HCT116 (cell line): ENCODE measurements at regions not wholly inside any gene's neighbourhood (a gene's known extent, or its start where the extent isn't known, plus 50 kb on each side); places are given as distances from the start of the nearest gene placed in this dataset.

Experiments used
- ATAC-seq: fragments of 200-7000 bp; cut with Tn5 transposase; 2 replicates; pipeline ENCODE4 v1.9.1; 2020; ENCODE audit warnings: mild to moderate bottlenecking, moderate library complexity
- BruUV-seq: library from RNA; stranded (reverse); fragments of 400-500 nt; replicated peaks from 2 replicates; lab custom pipeline; 2021; lab: Mats Ljungman, UMichigan
- CTCF ChIA-PET: fragments of 300-600 bp; sonication (Branson Sonifier 250); formaldehyde crosslinking; loops from one replicate; lab custom pipeline; 2021; ENCODE audit warnings: antibody characterized with exemption; lab: Charles Lee
- POLR2A ChIA-PET: fragments of 300-600, 350-600 bp; sonication (Branson Sonifier 250); formaldehyde crosslinking; loops from one replicate; lab custom pipeline; 2021; ENCODE audit warnings: antibody characterized with exemption; lab: Charles Lee
- RAD21 ChIA-PET, 2 experiments: fragments of 300-600 bp; sonication (Branson Sonifier 250); formaldehyde crosslinking; loops; one replicate each; lab custom pipeline; 2023; ENCODE audit warnings: low total read pairs in 2 of 2; ENCODE audit not compliant: uncharacterized antibody in 2 of 2, unreplicated experiment in 2 of 2, low non-redundant PET in 1 of 2; lab: Charles Lee
- DNase-seq: peaks from one replicate; pipeline ENCODE4 v3.0.0-alpha.2; 2010; ENCODE audit warnings: low read depth, low spot score
- H2AFZ ChIP-seq: fragments of 200-600 bp; shearing (Covaris generic), sonication (generic); 2 replicates; pipeline ENCODE4 v1.6.1; 2017; ENCODE audit warnings: low read depth, mixed run types, mixed read lengths, antibody characterized with exemption, low read length; ENCODE audit not compliant: poor library complexity, severe bottlenecking
- H3K27ac ChIP-seq: 2 replicates; pipeline ENCODE4 v1.5.1; 2012; ENCODE audit warnings: low read depth, low read length
- H3K27me3 ChIP-seq: fragments of 200-600 bp; sonication (generic); 2 replicates; pipeline ENCODE4 v1.6.1; 2016; ENCODE audit warnings: mixed run types, low read length, mixed read lengths; ENCODE audit not compliant: insufficient read depth
- H3K36me3 ChIP-seq, 2 experiments: fragments of 200-500 bp in 1 of 2; fragments of 200-600 bp in 1 of 2; sonication (Bioruptor generic) in 1 of 2; sonication (generic) in 1 of 2; 2 replicates each; pipeline versions ENCODE4 v1.5.1 to v1.6.1; 2014 to 2016; ENCODE audit warnings: low read length in 2 of 2, inconsistent platforms in 1 of 2, mixed read lengths in 1 of 2, mixed run types in 1 of 2; ENCODE audit not compliant: insufficient read depth in 2 of 2, control insufficient read depth in 1 of 2
- H3K4me1 ChIP-seq, 2 experiments: fragments of 200-600 bp in 1 of 2; sonication (generic) in 1 of 2; 2 replicates each; pipeline versions ENCODE4 v1.5.1 to v1.6.1; 2012 to 2017; ENCODE audit warnings: low read length in 2 of 2, inconsistent platforms in 1 of 2, mild to moderate bottlenecking in 1 of 2, mixed read lengths in 1 of 2, mixed run types in 1 of 2, moderate library complexity in 1 of 2; ENCODE audit not compliant: insufficient read depth in 2 of 2, control insufficient read depth in 1 of 2
- H3K4me2 ChIP-seq: fragments of 200-600 bp; sonication (generic); 2 replicates; pipeline ENCODE4 v1.6.1; 2017; ENCODE audit warnings: mixed run types, low read length, mixed read lengths
- H3K4me3 ChIP-seq, 2 experiments: fragments of 200-600 bp in 1 of 2; sonication (generic) in 1 of 2; replicated peaks in 1 of 2; 2 replicates each; pipeline ENCODE4 v1.5.1; 2011 to 2016; ENCODE audit warnings: low read length in 2 of 2, control low read depth in 1 of 2, low read depth in 1 of 2, mild to moderate bottlenecking in 1 of 2, mixed read lengths in 1 of 2, mixed run types in 1 of 2
- H3K79me2 ChIP-seq: fragments of 200-600 bp; sonication (generic); 2 replicates; pipeline ENCODE4 v1.6.1; 2017; ENCODE audit warnings: mild to moderate bottlenecking, mixed run types, low read length, moderate library complexity, mixed read lengths; ENCODE audit not compliant: insufficient read depth
- H3K9ac ChIP-seq: fragments of 200-600 bp; sonication (generic); 2 replicates; pipeline ENCODE4 v1.6.1; 2016; ENCODE audit warnings: low read length, mixed read lengths
- H3K9me2 ChIP-seq: fragments of 200-600 bp; sonication (generic), shearing (Covaris generic); 2 replicates; pipeline ENCODE4 v1.6.1; 2017; ENCODE audit warnings: mixed run types, mild to moderate bottlenecking, moderate library complexity; ENCODE audit not compliant: insufficient read depth
- H3K9me3 ChIP-seq, 2 experiments: fragments of 200-500 bp in 1 of 2; fragments of 200-600 bp in 1 of 2; sonication (Bioruptor generic) in 1 of 2; sonication (generic) in 1 of 2; 2 replicates each; pipeline ENCODE4 v1.6.1; 2014 to 2017; ENCODE audit warnings: low read length in 2 of 2, mixed read lengths in 2 of 2, inconsistent platforms in 1 of 2, low read depth in 1 of 2, mild to moderate bottlenecking in 1 of 2, mixed run types in 1 of 2, moderate library complexity in 1 of 2; ENCODE audit not compliant: control insufficient read depth in 1 of 2, insufficient read depth in 1 of 2
- H4K20me1 ChIP-seq: fragments of 200-600 bp; sonication (generic), shearing (Covaris generic); 2 replicates; pipeline ENCODE4 v1.6.1; 2017; ENCODE audit warnings: mixed run types, mild to moderate bottlenecking, moderate library complexity; ENCODE audit not compliant: insufficient read depth
- ATF3 ChIP-seq: IDR thresholded peaks from 2 replicates; pipeline ENCODE4 v1.6.1; 2012
- CEBPB ChIP-seq: IDR thresholded peaks from 2 replicates; pipeline ENCODE4 v1.6.1; 2012; ENCODE audit warnings: low read depth
- EGR1 ChIP-seq: IDR thresholded peaks from 2 replicates; pipeline ENCODE4 v1.6.1; 2012; ENCODE audit warnings: low read depth
- EZH2 ChIP-seq: fragments of 200-600 bp; sonication (generic); IDR thresholded peaks from 2 replicates; pipeline ENCODE4 v1.6.1; 2017; ENCODE audit warnings: antibody characterized with exemption, mixed run types
- EZH2phosphoT487 ChIP-seq: fragments of 200-600 bp; IDR thresholded peaks from 2 replicates; pipeline ENCODE4 v1.6.1; 2018; ENCODE audit warnings: antibody characterized with exemption, borderline replicate concordance
- RAD21 ChIP-seq: IDR thresholded peaks from 2 replicates; pipeline ENCODE4 v1.6.1; 2012; ENCODE audit warnings: low read depth, mild to moderate bottlenecking
- SIN3A ChIP-seq: IDR thresholded peaks from 2 replicates; pipeline ENCODE4 v1.6.1; 2012; ENCODE audit warnings: low read depth
- SP1 ChIP-seq: IDR thresholded peaks from 2 replicates; pipeline ENCODE4 v1.6.1; 2012; ENCODE audit warnings: low read depth
- SRF ChIP-seq: IDR thresholded peaks from 2 replicates; pipeline ENCODE4 v1.6.1; 2012; ENCODE audit warnings: low read depth
- YY1 ChIP-seq: IDR thresholded peaks from 2 replicates; pipeline ENCODE4 v1.6.1; 2011; ENCODE audit warnings: low read length, low read depth, moderate library complexity, mild to moderate bottlenecking; ENCODE audit not compliant: insufficient replicate concordance; ENCODE audit errors: extremely low read depth
- intact Hi-C: fragments of 100-400 bp; cut with micrococcal nuclease; formaldehyde crosslinking; loops from 2 replicates; pipeline ENCODE4 v1.10.0; 2022

- intact Hi-C loops, result no loop called here
- RAD21 ChIA-PET, result no interaction called here
These were observed 202.4 kb downstream of the SEC14L1 start for GRCh38 chr17:77343031-77343800.

GRCh38 chr17:77344038-77344437 is 203.3 kb downstream of the SEC14L1 start:
- Histone ChIP-seq H3K4me3 (no peak overlapping the region), H3K9me2 (no peaks in the 10 kb centered on the region), H3K27me3 (no peaks in the 10 kb centered on the region), H3K4me2 (no peak overlapping the region), H3K9ac (no peak overlapping the region), H4K20me1 (peaks cover 20% of the 10 kb centered on the region; the same call in 1 of the 2 replicates), H3K27ac (no peak overlapping the region), H3K4me1 (peaks cover 0 to 5% of the 10 kb centered on the region in 2 experiments; a peak in 2 of 4 replicates), H3K9me3 (no peaks in the 10 kb centered on the region), H2AFZ (no peak overlapping the region), H3K36me3 (peaks cover 0 to 4% of the 10 kb centered on the region in 2 experiments; a peak in 1 of 4 replicates), H3K79me2 (peaks cover 87% of the 10 kb centered on the region)
- ChIA-PET CTCF (no interaction called here), POLR2A (no interaction called here), RAD21 (no interaction called here)
- intact Hi-C loops, result no loop called here
- no peak for DNase-seq
- BruUV-seq, result no TSS peak
- no peak for ATAC-seq
- TF ChIP-seq EGR1 (no peak), ATF3 (no peak), RAD21 (no peak), SP1 (no peak), CEBPB (no peak), EZH2 (no peak), EZH2phosphoT487 (no peak)

More at GRCh38 chr17:77343031-77343800, 202.4 kb downstream of the SEC14L1 start:
- Histone ChIP-seq H3K9ac (no peak overlapping the region), H3K9me2 (no peaks in the 10 kb centered on the region), H3K79me2 (peaks cover 86% of the 10 kb centered on the region), H3K4me1 (peaks cover 0 to 5% of the 10 kb centered on the region in 2 experiments; a peak in 3 of 4 replicates), H4K20me1 (peaks cover 17% of the 10 kb centered on the region; the same call in 1 of the 2 replicates), H3K9me3 (no peaks in the 10 kb centered on the region), H3K27me3 (no peaks in the 10 kb centered on the region), H3K36me3 (peaks cover 0 to 4% of the 10 kb centered on the region in 2 experiments; a peak in 1 of 4 replicates), H3K4me2 (no peak overlapping the region), H2AFZ (no peak overlapping the region), H3K4me3 (no peak overlapping the region), H3K27ac (no peak overlapping the region)
- DNase-seq (no peak), ATAC-seq (no peak)
- ChIA-PET CTCF (no interaction called here), POLR2A (no interaction called here)
- no TSS peak for BruUV-seq
- TF ChIP-seq SRF (no peak), SIN3A (no peak), EZH2 (no peak), YY1 (no peak)
